ENCODE measurements at regions not wholly inside any gene's neighbourhood (a gene's known extent, or its start where the extent isn't known, plus 50 kb on each side); places are given as distances from the start of the nearest gene placed in this dataset.

DNA sequence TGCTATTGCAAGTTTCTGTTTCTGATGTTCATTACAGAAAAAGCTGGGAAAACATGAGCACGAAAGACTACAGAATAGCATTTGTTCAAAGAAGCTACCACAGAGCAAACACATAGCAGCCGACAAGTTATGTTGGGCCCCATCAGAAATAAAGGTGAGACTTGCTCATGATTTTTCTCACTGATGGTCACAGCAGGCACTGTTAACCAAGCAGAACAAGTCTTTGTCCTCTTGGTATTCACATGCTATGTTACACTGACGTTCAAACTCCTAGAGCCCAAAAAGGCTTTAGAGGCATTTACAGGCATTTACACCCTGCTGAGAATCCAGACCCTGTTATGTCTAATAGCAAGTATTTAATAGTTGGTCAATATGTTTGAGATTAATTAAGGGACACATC lies 235.0 kb upstream of the HNMT start:
- DNase-seq, result no peak

DNA sequence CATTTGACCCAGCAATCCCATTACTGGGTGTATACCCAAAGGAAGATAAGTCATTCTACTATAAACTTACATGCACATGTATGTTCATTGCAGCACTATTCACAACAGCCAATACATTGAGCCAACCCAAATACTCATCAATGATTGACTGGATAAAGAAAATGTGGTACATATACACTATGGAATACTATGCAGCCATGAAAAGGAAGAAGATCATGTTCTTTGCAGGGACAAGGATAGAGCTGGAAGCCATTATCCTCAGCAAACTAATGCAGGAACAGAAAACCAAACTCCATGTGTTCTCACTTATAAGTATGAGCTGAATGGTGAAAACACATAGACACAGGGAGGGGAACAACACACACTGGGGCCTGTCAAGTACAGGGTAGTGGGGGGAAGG lies 226.7 kb upstream of the HNMT start:
- DNase-seq, result no peak

DNA sequence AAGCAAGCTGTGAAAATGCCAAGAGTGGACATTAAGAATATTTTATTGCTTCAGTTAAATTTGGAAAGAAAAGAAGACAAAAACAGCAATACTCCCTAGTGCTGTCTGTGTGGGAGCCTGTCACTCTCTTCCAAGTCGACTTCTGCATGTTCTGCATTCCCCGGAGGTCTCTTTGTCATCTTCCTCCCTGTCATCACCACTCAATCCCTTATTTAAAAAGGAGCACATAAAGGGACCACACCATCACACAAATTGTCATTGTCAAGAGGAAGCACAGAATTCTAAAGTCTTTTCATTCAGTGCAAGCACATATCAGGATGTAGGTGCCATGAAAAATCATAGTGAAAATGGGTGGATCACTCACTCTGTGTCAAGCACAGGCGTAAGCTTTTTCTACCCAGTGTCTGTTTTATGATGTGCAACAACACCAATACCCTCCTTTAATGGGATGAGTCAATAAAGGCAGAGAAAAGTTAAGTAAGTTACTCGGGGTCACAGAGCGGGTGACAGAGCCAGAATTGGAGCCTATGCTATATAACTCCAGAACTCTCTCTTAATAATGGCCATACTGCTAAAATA lies 222.4 kb upstream of the HNMT start:
- no peak for DNase-seq

DNA sequence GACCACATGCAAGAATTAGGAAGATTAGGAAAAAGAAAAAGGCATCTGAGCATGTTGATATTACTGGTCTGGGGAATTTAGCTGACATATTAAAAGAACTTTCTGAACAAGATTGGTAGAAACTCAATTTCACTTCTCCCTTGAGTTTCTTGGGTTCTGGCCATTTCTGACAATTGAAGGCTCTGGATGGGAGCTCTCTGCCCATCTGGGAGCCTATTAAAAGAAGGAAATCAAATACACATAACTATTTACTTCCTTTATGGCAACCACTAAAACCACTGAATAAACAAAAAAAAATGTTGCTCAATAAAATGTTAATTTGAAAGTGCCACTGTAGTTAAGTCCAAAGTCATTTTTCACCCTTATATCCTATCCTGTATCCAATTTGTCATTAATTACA lies 216.8 kb upstream of the HNMT start:
- no peak for DNase-seq

DNA sequence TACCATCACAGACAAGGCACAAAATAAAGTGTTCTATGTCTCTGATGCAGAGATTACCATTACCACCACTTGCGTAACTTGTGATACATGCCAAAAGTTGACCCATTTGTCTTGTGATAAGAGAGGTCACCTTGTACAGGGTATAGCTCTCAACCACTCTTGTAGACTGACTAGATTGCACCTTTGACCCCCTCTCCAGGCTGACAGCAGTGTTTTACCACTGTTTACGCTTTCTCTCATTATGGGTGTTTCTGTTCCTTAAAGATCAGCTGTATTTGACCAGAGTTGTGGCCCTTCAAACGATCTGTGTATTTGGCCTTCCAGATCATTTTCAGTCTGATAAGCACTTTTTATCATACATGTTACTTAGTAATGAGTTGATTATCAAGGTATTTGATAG lies 215.7 kb upstream of the HNMT start:
- no peak for DNase-seq

DNA sequence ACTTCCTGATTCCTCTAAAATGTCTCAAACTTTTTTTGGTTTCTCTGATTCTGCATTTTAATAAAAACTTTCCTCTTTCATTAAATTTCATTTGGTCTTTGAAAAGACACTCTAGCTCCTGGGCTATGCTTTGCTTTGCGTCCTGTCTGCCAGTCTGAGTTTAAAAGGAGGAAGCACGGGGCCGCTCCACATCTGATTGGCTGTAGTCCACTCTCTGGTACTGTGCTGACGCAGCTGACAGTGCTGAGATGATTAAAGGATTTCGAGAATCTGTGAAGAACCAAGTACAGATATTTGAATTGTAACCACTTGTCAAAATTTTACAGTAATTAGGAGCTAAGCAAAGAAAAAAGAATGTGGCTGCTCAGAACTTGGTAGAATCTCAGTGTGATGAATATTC lies 199.6 kb upstream of the HNMT start:
- DNase-seq, result no peak

DNA sequence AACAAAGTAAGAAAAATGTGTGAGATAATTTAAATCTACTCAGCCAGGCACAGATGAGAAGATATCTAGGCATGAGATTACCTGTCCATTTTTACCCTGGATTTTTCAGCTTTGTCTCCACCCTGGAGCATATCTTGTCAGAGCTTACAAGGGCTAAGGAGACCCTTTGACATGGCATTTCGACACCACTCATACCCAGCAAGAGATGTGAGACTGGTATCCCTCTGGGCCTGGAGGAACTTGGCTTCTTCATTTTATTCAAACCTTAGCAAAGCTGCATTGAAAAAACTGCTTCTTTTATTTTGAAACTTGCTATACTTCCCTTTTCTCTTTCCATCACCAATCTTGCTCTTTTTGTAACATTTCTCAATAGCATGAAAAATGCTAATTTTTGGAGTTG lies 194.9 kb upstream of the HNMT start:
- DNase-seq, result no peak

DNA sequence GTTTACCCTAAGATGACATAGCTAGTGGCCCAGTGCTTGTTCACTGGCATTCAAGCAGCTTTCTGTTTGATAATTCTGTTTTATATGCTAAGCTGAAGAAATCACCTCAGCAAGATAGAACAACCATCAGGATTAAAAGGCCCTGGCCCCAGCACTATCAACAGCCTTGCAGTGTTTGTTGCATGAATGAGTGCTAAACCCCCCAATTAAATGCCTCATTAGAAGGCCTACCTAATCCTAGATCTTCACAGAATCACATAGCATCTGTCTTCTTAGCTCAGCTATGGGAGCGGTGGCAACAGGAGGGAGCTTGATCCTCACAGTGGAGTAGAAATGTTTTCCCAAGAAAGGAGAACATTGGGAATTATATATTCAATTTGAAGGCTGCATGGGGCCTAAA lies 194.1 kb upstream of the HNMT start:
- no peak for DNase-seq

DNA sequence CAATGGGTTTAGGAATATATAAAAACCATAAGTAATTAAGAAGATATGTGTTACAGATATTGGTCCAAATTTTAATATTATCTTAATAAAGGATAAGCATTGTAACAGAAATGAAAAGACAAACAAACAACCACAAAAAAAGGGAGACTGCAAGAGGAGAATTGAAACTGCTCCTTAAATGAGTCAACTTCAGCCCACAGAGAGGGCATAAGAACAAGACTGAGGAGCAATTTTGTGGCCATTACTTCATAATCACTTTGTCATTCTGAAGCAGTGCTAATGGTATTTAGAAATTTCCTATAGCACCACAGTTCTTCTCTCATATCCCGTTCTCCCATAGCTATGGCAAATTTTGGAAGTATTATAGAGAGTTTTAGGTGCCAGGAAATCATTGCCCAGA lies 193.2 kb upstream of the HNMT start:
- no peak for DNase-seq

DNA sequence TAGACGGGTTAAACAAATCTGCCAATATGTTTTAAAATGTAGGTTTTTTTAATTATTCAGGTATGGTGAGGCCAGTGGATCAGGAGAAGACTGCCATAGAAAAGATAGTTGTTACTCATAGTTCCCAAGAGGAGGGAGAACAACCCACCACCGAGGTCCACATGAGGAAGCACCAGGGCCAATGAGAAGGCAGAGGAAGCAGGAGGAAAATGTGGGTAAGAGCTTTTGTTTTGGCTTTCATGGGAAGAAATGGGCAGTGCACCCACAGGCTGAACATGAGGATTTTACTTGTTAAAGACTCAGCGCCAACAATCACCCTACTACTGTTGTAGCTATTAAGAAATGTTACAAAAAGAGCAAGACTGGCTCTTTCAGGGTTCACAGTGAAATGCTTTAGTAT lies 191.8 kb upstream of the HNMT start:
- DNase-seq, result no peak

DNA sequence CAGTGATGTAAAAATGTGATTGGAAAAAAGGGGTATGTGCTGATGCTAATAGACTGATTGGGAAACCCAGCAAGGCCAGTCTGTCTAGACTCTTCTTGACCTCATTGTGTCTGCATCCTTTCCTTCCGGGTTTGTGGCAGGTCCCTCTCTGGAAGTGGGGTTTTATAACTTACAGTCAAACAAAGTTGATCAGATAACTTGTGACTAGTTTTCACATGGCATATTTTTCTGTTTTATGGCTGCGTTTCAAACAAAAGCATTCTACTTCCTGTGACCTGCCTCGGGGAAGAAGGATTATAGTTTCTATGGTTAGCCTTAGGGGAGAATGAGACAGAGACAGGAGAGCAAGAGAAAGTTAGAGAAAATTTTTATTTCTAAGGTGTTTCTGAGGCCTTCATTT lies 188.7 kb upstream of the HNMT start:
- no peak for DNase-seq

DNA sequence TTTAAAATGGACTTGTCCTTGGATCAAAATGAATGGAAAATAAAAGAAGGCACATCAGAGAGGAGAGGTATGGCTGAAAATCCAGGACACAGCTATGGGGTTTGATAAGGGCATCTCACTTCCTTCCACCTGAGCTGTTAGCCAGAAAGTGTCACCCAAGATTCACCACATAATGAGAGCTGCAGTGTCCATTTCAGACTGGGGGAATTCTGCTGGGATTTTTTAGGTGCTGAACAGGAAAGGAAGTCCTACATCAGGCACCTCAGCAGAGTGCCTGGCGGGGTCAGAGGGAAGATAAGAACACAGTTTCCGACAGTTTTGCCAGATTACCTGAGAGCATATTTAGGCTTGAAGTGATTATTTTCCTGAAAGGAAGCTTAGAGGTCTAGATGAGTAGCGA lies 187.6 kb upstream of the HNMT start:
- no peak for DNase-seq

DNA sequence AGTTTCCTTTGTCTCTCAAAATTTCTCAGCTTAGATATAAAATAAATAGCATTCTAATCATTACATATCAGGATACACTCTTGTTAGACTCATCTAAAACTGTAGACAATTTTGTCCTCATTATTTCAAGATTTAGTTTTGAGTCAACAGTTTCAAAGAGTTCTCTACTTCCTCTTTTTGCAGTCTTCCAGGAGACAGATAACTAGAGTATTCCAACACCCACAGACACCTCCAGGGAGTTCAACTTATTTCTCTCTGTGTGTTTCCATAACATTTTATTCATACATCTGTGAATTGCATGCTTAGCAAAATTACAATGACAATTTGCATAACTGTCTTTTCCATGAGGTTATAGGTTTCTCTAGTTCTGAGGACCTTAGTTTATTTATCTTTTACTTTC lies 166.6 kb upstream of the HNMT start:
- no peak for DNase-seq

DNA sequence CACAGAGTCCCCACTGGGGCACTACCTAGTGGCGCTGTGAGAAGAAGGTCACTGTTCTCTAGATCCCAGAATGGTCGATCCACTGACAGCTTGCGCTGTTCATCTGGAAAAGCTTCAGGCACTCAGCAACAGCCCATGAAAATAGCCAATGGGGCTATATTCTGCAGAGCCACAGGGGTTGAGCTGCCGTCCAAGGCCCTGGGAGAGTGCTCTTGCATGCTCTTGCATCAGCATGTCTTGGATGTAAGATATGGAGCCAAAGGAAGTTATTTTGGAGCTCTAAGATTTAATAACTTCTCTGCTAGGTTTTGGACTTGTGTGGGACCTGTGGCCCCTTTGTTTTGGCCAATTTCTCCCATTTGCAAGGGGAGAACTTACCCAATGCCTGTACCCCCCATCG lies 164.7 kb upstream of the HNMT start:
- no peak for DNase-seq

DNA sequence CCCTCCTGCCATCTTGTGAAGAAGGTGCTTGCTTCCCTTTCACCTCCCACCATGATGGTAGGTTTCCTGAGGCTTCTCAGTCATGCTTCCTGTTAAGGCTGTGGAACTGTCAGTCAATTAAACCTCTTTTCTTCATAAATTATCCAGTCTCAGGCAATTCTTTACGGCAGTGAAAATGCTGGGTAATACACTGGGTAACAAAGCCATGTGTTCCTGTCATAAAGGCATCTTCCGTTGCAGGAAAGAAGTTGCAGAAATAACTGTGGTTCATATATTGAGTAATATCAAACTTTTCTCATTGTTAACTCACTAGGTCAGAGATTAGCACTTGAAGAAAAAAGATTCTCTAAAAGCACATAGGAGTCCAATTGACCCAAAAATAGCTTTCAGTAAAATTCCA lies 163.9 kb upstream of the HNMT start:
- no peak for DNase-seq

DNA sequence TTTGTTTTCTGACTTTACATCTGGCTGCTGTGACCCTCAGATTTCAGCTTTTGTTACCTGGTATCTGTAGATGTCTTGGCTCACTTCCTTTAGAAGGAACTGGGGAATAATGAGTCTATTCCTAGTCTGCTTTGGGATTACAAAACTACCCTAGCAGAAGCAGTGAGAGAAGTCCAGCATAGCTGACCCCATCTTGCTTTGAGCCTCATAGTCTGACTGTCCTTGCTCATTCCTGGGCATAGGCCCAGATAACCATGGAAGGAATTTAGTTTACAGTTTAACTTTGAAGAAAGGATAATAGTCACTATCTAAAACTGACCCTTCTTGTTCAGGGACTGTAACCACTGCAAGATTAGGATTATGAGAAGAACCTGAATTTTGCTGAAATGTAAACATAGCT lies 163.0 kb upstream of the HNMT start:
- no peak for DNase-seq

DNA sequence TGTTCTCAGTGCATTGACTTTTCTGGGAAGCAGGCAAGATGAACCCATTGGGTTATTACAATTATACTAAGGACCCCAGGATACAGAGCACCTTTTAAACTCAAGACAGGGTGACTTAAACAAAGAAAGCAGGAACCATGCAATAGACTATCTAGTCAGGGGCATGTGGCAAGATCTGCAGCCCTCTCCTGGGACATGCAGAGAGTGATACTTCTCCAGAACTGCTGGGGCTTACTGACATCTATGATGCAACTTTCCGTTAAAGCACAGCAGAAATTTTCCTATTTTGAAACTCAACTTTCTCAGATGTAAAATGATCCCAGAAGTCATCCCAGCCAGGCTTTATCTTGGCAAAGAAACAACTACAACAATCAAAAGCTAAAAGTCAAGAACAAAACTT lies 162.2 kb upstream of the HNMT start:
- DNase-seq, result no peak

DNA sequence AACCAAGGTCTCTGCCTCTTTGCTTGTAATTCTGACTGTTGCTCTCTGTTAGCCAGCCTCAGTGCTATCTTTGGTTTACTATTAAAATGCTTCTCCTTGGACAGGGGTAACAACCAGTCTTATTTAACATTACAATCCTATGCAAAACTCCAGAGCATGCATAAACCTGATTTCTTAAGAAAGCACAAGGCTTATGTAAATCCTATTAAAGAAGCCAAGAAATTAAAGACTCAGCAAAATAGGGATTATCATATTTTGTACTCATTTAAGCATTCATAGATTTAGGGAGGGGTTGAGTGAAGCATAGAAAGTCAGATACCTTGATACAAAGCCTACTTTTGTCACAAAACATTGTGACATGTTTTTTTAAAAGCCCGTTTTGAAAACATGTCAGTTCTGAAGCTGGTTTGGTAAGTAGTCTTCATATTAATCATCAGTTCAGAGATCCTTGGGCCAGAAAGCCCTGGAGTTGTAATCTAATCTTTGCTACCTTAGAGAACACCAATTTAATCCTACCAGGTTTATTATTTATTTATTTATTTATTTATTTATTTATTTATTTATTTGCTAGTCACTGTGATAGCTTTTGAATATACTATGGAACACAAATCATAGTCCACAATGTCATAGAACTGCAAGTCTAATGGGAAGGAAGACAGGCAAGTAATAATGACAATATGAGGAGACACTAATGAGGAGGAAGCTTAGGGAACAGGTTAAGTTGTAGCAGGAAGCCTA lies 158.0 kb upstream of the HNMT start:
- no peak for DNase-seq

DNA sequence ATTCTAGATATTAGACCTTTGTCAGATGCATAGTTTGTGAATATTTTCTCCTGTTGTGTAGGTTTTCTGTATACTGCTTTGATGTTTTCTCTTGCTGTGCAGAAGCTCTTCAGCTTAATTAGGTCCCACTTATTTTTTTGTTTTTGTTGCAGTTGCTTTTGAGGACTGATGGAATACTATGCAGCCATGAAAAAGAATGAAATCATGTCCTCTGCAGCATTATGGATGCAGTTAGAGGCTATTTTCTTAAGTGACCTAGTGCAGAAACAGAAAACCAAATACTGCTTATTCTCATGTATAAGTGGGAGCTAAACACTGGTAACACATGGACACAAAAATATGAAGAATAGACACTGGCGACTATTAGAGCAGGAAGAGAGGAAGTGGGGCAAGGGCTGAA lies 155.0 kb upstream of the HNMT start:
- no peak for DNase-seq

DNA sequence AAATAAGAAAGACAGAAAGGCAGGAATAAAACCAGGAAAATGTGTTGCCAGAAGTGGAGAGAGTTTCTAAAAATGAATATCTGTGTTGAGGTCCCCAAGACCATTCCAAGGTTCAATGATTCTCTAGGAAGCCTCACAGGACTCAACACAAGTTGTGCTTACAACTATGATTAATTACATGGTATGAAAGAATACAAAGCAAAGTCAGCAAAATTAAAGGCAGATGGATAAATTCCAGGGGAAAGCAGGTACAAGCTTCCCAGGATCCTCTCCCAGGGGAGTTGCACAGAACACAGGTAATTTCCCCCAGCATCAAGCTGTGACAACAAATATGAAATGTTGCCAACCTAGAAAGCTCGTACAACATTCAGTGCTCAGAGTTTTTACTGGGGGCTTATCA lies 154.4 kb upstream of the HNMT start:
- no peak for DNase-seq

DNA sequence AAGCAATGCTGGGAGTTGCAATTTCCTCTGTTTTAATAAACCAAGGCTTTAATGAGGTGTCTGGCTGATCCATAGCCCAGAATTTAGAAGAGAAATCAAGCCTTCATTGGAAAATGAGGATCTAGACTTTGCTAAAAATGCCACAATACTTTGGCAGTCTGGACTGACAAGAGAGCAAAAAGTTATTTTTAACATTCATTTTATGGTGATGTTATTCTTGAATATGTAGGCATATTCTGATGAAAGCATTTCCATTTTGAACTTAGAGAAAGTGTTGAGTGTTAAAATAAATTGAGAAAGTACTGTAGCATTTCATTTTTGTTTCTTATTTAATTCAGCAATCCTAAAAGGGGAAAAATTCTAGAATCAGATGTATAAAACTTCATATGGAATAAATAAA lies 151.8 kb upstream of the HNMT start:
- DNase-seq, result no peak

DNA sequence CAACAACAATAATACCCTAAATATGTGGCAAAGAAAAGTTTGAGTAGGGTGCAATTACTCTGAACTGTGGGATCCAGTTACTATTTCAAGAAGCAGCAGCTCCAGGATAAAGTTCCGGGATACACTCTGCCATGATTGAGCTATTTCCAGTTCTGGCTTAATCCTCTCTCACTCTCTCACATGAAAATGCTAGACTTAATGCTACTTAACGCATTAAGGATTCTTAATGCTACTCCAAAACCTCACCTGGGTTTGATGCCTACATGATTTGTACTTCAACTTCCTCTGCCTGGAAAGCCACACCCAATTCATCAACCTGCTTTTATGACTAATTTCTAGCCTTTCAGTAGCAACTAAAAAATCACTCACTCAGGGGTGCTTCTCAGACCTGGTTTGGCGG lies 151.1 kb upstream of the HNMT start:
- no peak for DNase-seq

DNA sequence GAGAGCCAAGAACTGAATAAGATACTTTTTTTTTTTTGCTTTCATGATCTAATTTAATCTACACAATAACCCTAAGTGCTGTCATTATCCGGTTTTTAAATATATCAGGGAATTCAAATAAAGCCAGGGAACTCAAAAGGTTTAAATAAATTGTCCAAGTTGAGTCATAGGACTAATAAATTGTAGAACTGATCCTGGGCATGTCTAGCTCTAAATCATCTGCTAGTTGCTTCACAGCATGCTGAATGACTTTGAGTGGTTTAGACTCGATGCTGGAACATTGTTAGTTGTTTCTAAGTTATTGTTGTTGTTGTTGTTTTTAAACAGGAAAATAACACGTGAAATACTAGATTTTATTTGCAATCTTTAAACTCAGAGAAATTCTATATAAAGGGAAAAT lies 147.2 kb upstream of the HNMT start:
- DNase-seq, result no peak

DNA sequence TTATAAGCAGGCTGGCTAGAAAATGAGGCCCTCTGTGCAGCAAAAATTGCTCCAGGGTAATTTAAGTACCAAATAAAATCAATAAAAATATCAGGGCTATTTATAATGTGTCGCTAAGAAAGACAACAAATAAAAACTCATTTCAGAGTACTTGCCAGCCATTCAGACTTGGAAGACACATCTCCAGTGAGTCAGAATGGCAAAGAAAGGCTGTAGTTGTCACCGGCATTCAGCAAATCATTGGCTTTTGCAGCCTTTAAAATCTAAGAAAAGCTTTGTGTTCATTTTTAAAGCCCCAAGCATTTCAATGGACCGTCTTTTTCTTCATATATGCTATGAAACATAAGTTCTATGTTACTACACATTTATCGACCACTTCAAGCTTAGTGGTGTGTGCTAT lies 141.1 kb upstream of the HNMT start:
- no peak for DNase-seq

DNA sequence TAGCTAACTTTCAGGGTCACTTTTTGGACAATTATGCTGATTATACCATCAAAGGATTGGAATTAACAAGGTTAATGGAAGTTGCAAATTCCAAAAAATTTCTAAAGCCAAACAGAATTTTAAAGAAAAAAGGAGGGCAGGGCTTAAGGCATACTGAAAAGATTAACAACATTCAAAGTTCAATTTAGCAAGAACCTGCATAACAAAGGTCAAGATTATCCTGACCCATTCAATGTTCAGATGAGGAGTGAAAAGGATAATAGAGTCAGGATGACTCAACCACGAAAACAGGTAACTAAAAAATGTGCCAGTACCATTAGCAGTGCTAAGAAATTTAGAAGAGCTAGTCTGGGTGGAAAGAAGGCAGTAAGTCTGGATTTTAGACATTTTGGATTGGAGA lies 139.8 kb upstream of the HNMT start:
- DNase-seq, result no peak

Measured in midbrain (tissue), 1 donor.